ENCODE measurements at regions not wholly inside any gene's neighbourhood (a gene's known extent, or its start where the extent isn't known, plus 50 kb on each side); places are given as distances from the start of the nearest gene placed in this dataset.
A peak's percentile ranks its signal among the peaks of the same experiment; 100 is the strongest.

- Histone ChIP-seq H3K9ac (replicated peaks in 1 of 4; ENCODE audit: extremely low read depth in 1 of 4, low read depth in 3 of 4, low read length in 3 of 4) (no peak overlapping the region), H2BK20ac (ENCODE audit: low read length) (no peak overlapping the region), H3K14ac (ENCODE audit: insufficient read length) (no peak overlapping the region), H3K79me2 (ENCODE audit: control insufficient read depth in 1 of 2, insufficient read depth in 2 of 2, low read length in 2 of 2) (no peaks in the 10 kb centered on the region), H3K27ac (ENCODE audit: low read depth, low read length) (no peak overlapping the region), H3K4ac (replicated peaks; ENCODE audit: insufficient read length, low read depth, low read length) (no peak overlapping the region), H3K9me3 (ENCODE audit: insufficient read depth in 2 of 2, low read depth in 1 of 2, low read length in 1 of 2) (no peaks in the 10 kb centered on the region), H2AK5ac (ENCODE audit: low read depth, low read length) (no peak overlapping the region), H2BK15ac (ENCODE audit: low read length) (no peak overlapping the region), H3K4me3 (ENCODE audit: extremely low read depth in 1 of 4, insufficient read depth in 2 of 4, low read depth in 3 of 4, low read length in 4 of 4) (no peak overlapping the region), H2BK5ac (ENCODE audit: low read depth, low read length) (no peak overlapping the region), H3K18ac (ENCODE audit: extremely low read depth, low read length) (no peak overlapping the region), H3K27me3 (replicated peaks in 1 of 4; ENCODE audit: control insufficient read depth in 3 of 4, extremely low read depth in 1 of 4, insufficient read depth in 3 of 4, low read length in 3 of 4) (no peaks in the 10 kb centered on the region), H4K20me1 (replicated peaks in 1 of 2; ENCODE audit: control insufficient read depth in 1 of 2, insufficient read depth in 2 of 2, low read length in 2 of 2) (no peaks in the 10 kb centered on the region), H3K36me3 (ENCODE audit: control insufficient read depth in 2 of 4, insufficient read depth in 4 of 4, low read length in 3 of 4) (no peaks in the 10 kb centered on the region), H3K4me1 (replicated peaks in 1 of 4; ENCODE audit: control insufficient read depth in 3 of 4, insufficient read depth in 4 of 4, low read length in 3 of 4) (peaks cover 0 to 3% (median under 1%) of the 10 kb centered on the region in 4 experiments; a peak in 4 of 7 replicates), H2BK120ac (replicated peaks; ENCODE audit: low read depth, low read length) (no peak overlapping the region), H3K23me2 (ENCODE audit: low read depth, low read length) (no peaks in the 10 kb centered on the region), H3K56ac (replicated peaks; ENCODE audit: insufficient read length, low read depth, low read length) (no peak overlapping the region), H4K5ac (ENCODE audit: insufficient read length, low read depth, low read length) (no peak overlapping the region), H4K8ac (ENCODE audit: extremely low read depth, insufficient read depth, low read length) (no peak overlapping the region; the same call in 1 of the 2 replicates), H3K4me2 (ENCODE audit: insufficient read depth in 1 of 2, low read depth in 2 of 2, low read length in 2 of 2) (no peak overlapping the region), H3K79me1 (ENCODE audit: low read depth, low read length) (no peaks in the 10 kb centered on the region), H2BK12ac (ENCODE audit: low read depth, low read length) (no peak overlapping the region), H4K91ac (replicated peaks; ENCODE audit: insufficient read length, low read length) (no peak overlapping the region), H3K23ac (ENCODE audit: insufficient read length) (no peak overlapping the region), H2AFZ (ENCODE audit: low read length) (no peak overlapping the region)
- no peak for FAIRE-seq
- ChIA-PET POLR2A (ENCODE audit: partially characterized antibody) (no interaction called here), CTCF (ENCODE audit: partially characterized antibody) (interaction anchor here (0.7 to 1.5 kb wide), 4 partner anchors 14 to 86 kb away, joined by 3 to 4 read pairs (median 3); no protein-coding TSS in a partner anchor)
- peak in 1 of 2 experiments; percentile 43 for DNase-seq (ENCODE audit: low read depth in 1 of 2, low spot score in 2 of 2)
- 82% methylated on average over 20 of the region's 20 CpGs; no CpG with 5 or more reads in 1 of the 2 experiments for WGBS, 2 experiments (ENCODE audit: extremely low coverage in 1 of 2, insufficient coverage in 1 of 2, insufficient read length in 1 of 2, insufficient replicate concordance in 2 of 2, low coverage in 1 of 2, low lambda C conversion rate in 2 of 2, missing lambda C conversion rate in 1 of 2)
- TF ChIP-seq RNF2 (IDR thresholded peaks at IDR 0.05; ENCODE audit: borderline replicate concordance, low read depth, low read length, missing control alignments, poor library complexity, severe bottlenecking) (no peak), POLR2AphosphoS5 (IDR thresholded peaks at IDR 0.05; ENCODE audit: low read depth, low read length) (no peak), GTF2F1 (IDR thresholded peaks at IDR 0.05; ENCODE audit: borderline replicate concordance, low read depth, low read length) (no peak), TCF12 (IDR thresholded peaks at IDR 0.05; ENCODE audit: low read depth, low read length) (no peak), MAX (IDR thresholded peaks at IDR 0.05) (no peak), POLR2A (IDR thresholded peaks at IDR 0.05; ENCODE audit: control extremely low read depth in 1 of 2, low read depth in 2 of 2, low read length in 2 of 2) (no peak), CTCF (IDR thresholded peaks at IDR 0.05; ENCODE audit: control extremely low read depth in 1 of 3, insufficient read depth in 1 of 3, low read depth in 1 of 3, low read length in 3 of 3) (no peak), SIN3A (conservative IDR thresholded peaks at IDR 0.05 in 1 of 2, IDR thresholded peaks at IDR 0.05 in 1 of 2; ENCODE audit: low read depth in 1 of 2, low read length in 2 of 2) (no peak), CBX8 (IDR thresholded peaks at IDR 0.05; ENCODE audit: borderline replicate concordance, low read depth, low read length) (no peak)
Measured at GRCh38 chr15:31267161-31268107, 59.2 kb upstream of the KLF13 start.
